MM.1S (cell line): ENCODE measurements at regions not wholly inside any gene's neighbourhood (a gene's known extent, or its start where the extent isn't known, plus 50 kb on each side); places are given as distances from the start of the nearest gene placed in this dataset.

Experiments
- EZH2phosphoT487 ChIP-seq: fragments of 300-600 bp; sonication (generic); IDR thresholded peaks from 2 replicates; pipeline ENCODE4 v1.6.1; 2018; ENCODE audit warnings: antibody characterized with exemption, low read length
- TF ChIP-seq, protein P1 (sequence below): fragments of 300-600 bp; sonication (generic); IDR thresholded peaks from 2 replicates; pipeline ENCODE4 v1.5.1; 2016; ENCODE audit warnings: antibody characterized with exemption, low read length, mixed read lengths

- TF ChIP-seq, protein P1, sequence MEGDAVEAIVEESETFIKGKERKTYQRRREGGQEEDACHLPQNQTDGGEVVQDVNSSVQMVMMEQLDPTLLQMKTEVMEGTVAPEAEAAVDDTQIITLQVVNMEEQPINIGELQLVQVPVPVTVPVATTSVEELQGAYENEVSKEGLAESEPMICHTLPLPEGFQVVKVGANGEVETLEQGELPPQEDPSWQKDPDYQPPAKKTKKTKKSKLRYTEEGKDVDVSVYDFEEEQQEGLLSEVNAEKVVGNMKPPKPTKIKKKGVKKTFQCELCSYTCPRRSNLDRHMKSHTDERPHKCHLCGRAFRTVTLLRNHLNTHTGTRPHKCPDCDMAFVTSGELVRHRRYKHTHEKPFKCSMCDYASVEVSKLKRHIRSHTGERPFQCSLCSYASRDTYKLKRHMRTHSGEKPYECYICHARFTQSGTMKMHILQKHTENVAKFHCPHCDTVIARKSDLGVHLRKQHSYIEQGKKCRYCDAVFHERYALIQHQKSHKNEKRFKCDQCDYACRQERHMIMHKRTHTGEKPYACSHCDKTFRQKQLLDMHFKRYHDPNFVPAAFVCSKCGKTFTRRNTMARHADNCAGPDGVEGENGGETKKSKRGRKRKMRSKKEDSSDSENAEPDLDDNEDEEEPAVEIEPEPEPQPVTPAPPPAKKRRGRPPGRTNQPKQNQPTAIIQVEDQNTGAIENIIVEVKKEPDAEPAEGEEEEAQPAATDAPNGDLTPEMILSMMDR: no peak
- no peak for TF ChIP-seq EZH2phosphoT487
Measured at GRCh38 chr14:43042408-43042807, 1435.7 kb downstream of the LRFN5 start.
